ENCODE measurements at regions not wholly inside any gene's neighbourhood (a gene's known extent, or its start where the extent isn't known, plus 50 kb on each side); places are given as distances from the start of the nearest gene placed in this dataset.

GRCh38 chr13:61138857-61139256 lies 276.8 kb downstream of the PCDH20 start:
- intact Hi-C loops (cut with DNase I, micrococcal nuclease): no loop called here
- Histone ChIP-seq H3K27me3 (ENCODE audit: control insufficient read depth in 1 of 2, insufficient read depth in 2 of 2, low read length in 2 of 2) (no peaks in the 10 kb centered on the region), H3K9me3 (ENCODE audit: control insufficient read depth in 1 of 2, insufficient read depth in 1 of 2, low read length in 2 of 2) (no peaks in the 10 kb centered on the region), H3K4me1 (ENCODE audit: insufficient read depth, low read length) (no peaks in the 10 kb centered on the region), H3K36me3 (ENCODE audit: insufficient read depth, low read length) (no peaks in the 10 kb centered on the region), H3K27ac (ENCODE audit: low read depth in 1 of 2, low read length in 2 of 2) (no peak overlapping the region), H3K4me3 (ENCODE audit: low read length) (no peak overlapping the region)
- no peak overlapping the region for H3K27ac Mint-ChIP-seq
- no peaks in the 10 kb centered on the region for H3K36me3 Mint-ChIP-seq (ENCODE audit: low read depth)
- peaks cover 17% of the 10 kb centered on the region for H3K9me3 Mint-ChIP-seq
- DNase-seq (no peak), ATAC-seq (ENCODE audit: poor library complexity) (no peak)
- H3K4me1 Mint-ChIP-seq (ENCODE audit: low read depth): no peaks in the 10 kb centered on the region
- ChIA-PET POLR2A (no interaction called here), CTCF (no interaction called here)
- H3K27me3 Mint-ChIP-seq: no peaks in the 10 kb centered on the region
- TF ChIP-seq, protein P1, sequence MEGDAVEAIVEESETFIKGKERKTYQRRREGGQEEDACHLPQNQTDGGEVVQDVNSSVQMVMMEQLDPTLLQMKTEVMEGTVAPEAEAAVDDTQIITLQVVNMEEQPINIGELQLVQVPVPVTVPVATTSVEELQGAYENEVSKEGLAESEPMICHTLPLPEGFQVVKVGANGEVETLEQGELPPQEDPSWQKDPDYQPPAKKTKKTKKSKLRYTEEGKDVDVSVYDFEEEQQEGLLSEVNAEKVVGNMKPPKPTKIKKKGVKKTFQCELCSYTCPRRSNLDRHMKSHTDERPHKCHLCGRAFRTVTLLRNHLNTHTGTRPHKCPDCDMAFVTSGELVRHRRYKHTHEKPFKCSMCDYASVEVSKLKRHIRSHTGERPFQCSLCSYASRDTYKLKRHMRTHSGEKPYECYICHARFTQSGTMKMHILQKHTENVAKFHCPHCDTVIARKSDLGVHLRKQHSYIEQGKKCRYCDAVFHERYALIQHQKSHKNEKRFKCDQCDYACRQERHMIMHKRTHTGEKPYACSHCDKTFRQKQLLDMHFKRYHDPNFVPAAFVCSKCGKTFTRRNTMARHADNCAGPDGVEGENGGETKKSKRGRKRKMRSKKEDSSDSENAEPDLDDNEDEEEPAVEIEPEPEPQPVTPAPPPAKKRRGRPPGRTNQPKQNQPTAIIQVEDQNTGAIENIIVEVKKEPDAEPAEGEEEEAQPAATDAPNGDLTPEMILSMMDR (IDR thresholded peaks at IDR 0.05): no peak
- H3K4me3 Mint-ChIP-seq: no peak overlapping the region

DNA sequence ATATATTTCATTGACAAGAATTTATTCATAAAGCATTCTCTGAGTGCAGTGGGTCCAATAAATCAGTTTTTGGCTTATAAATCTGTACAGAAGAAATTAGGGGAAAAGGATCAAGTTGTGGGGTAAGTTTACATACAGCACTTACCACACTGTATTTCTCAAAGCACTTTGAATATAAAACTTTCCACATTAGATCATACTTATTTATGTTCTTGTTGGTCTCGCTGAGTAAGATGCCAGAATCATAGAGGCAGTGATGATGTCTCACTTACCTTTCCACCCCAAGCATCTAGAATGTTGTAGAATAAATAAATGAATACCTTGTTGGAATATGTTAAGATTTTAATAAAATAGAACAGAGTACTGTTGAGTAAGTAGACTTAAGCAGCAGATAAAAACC lies 279.1 kb downstream of the PCDH20 start:
- CTCF ChIA-PET: no interaction called here
- Histone ChIP-seq H3K27ac (ENCODE audit: low read depth in 1 of 2, low read length in 2 of 2) (no peak overlapping the region), H3K4me1 (ENCODE audit: insufficient read depth, low read length) (no peaks in the 10 kb centered on the region), H3K36me3 (ENCODE audit: insufficient read depth, low read length) (no peaks in the 10 kb centered on the region), H3K27me3 (ENCODE audit: control insufficient read depth in 1 of 2, insufficient read depth in 2 of 2, low read length in 2 of 2) (no peaks in the 10 kb centered on the region), H3K9me3 (ENCODE audit: control insufficient read depth in 1 of 2, insufficient read depth in 1 of 2, low read length in 2 of 2) (no peaks in the 10 kb centered on the region), H3K4me3 (ENCODE audit: low read length) (no peak overlapping the region)
- POLR2A ChIA-PET: no interaction called here
- no peaks in the 10 kb centered on the region for H3K4me1 Mint-ChIP-seq (ENCODE audit: low read depth)
- intact Hi-C loops (cut with DNase I, micrococcal nuclease): no loop called here
- TF ChIP-seq, protein P1 (IDR thresholded peaks at IDR 0.05): no peak
- H3K27ac Mint-ChIP-seq: no peak overlapping the region
- no peak overlapping the region for H3K4me3 Mint-ChIP-seq
- H3K27me3 Mint-ChIP-seq: no peaks in the 10 kb centered on the region
- no peak for DNase-seq
- no peak for ATAC-seq (ENCODE audit: poor library complexity)
- H3K36me3 Mint-ChIP-seq (ENCODE audit: low read depth): no peaks in the 10 kb centered on the region
- H3K9me3 Mint-ChIP-seq: peaks cover 7% of the 10 kb centered on the region

DNA sequence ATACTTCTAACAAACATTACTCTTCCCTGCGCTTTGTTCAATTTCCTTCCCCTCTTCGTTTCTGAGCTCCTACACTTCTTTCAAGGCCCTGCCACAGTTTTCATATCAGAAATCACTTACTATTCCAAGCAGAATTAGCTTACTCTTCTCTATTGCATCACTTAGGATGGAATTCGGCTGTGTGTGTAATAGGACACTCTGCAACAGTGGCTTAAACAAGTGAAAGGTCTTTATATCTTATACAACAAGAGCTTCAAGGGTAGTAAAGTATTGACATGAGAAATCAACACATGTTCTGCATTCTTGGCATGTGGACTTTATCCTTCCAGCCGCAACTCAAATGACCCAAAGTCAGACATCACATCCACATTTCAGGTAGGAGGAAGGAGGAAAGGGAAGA lies 279.6 kb downstream of the PCDH20 start:
- no peaks in the 10 kb centered on the region for H3K4me1 ChIP-seq (ENCODE audit: insufficient read depth, low read length)
- ATAC-seq (ENCODE audit: poor library complexity) (no peak), DNase-seq (no peak)
- H3K36me3 Mint-ChIP-seq (ENCODE audit: low read depth): no peaks in the 10 kb centered on the region
- intact Hi-C loops (cut with DNase I, micrococcal nuclease): no loop called here
- peaks cover 7% of the 10 kb centered on the region for H3K9me3 Mint-ChIP-seq
- no peaks in the 10 kb centered on the region for H3K36me3 ChIP-seq (ENCODE audit: insufficient read depth, low read length)
- H3K4me3 Mint-ChIP-seq: no peak overlapping the region
- no peaks in the 10 kb centered on the region for H3K27me3 Mint-ChIP-seq
- H3K9me3 ChIP-seq (ENCODE audit: control insufficient read depth in 1 of 2, insufficient read depth in 1 of 2, low read length in 2 of 2): no peaks in the 10 kb centered on the region
- ChIA-PET CTCF (no interaction called here), POLR2A (no interaction called here)
- H3K27ac ChIP-seq (ENCODE audit: low read depth in 1 of 2, low read length in 2 of 2): no peak overlapping the region
- H3K27ac Mint-ChIP-seq: no peak overlapping the region
- H3K4me1 Mint-ChIP-seq (ENCODE audit: low read depth): no peaks in the 10 kb centered on the region
- no peak overlapping the region for H3K4me3 ChIP-seq (ENCODE audit: low read length)
- H3K27me3 ChIP-seq (ENCODE audit: control insufficient read depth in 1 of 2, insufficient read depth in 2 of 2, low read length in 2 of 2): no peaks in the 10 kb centered on the region
- TF ChIP-seq, protein P1 (IDR thresholded peaks at IDR 0.05): no peak
